ENCODE measurements at regions not wholly inside any gene's neighbourhood (a gene's known extent, or its start where the extent isn't known, plus 50 kb on each side); places are given as distances from the start of the nearest gene placed in this dataset.
"Not testable (repeated sequence)": the region's sequence is repeated elsewhere in the genome, so short reads cannot be mapped to it uniquely, and the experiment has no call there.

DNA sequence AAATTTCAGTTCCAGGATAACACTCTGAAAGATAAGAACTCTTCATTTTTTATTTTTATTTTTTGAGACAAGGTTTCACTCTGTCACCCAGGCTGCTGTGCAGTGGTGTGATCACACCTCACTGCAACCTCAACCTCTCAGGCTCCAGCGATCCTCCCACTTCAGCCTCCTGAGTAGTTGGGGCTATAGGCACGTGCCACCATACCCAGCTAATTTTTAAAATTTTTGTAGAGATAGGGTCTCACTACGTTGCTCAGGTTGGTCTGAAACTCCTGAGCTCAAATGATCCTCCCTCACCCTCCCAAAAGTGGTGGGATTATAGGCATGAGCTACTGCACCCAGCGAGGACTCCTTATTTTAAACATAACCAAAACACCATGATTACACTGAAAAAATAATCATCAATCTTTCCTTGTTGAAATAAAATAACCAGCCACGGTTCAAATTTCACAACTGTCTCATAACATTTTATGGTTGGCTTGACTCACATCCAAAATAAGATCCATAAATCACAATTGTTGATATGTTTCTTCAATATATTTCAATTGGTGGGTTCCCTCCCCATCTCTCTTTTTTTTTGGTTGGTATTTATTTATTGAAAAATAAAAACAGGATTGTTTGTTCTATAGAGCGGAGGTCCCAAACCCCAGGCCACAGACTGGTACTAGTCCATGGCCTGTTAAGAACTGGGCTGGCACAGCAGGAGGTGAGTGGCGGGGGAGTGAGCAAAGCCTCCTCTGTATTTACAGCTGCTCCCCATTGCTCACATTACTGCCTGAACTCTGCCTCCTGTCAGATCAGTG, 60.1 kb upstream of the FAM171A1 start:
- in situ Hi-C loops (cut with MboI; ENCODE audit: low sequenced_read_pairs), result loop anchor here (10.0 kb wide), 1 partner anchor 294 kb away; no protein-coding TSS in a partner anchor

DNA sequence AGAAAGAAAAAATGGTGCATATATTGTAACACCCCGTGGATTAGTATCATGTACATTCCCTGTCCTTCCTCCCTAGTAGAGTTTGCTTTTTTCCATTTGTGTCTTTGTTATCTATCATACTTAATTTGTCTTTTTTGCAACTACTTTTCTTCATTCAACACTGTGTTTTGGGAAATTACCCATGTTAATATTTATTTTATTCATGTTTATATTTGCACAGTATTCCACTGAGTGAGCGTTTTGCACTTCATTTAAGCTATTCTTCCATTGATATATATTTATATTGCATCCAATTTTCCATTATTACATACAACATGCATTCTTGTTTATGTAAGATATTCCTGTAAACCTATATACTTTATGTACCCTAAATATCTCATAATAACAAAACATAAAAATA, 57.6 kb upstream of the FAM171A1 start:
- in situ Hi-C loops (cut with MboI; ENCODE audit: low sequenced_read_pairs), result no loop called here

DNA sequence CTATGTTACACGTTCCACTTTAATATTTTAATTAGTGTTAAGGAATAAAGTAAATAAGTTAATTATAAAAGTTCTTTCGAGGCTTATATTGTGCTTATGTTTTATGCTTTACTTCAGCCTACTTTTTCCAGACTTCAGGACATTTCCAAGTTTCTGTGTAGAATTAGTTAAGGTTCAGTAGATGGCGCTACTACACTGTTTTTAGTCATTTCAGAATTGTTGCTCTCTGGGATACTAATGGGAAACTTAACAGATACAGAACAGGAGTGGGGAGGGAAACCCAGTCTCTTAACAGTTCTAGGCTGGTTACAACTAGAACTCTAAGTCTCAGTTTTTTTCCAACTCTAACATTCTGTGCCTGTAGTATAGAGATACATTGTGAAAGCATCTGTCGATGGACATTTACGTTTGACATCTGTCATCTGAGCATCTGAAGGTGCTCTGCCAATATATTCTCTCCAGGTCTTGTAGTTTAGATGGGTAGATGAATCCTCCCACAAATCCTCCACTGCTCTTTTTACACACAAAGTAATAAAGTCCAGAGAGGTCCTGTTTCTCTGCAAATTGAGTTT, 56.8 kb upstream of the FAM171A1 start:
- in situ Hi-C loops (cut with MboI; ENCODE audit: low sequenced_read_pairs), result no loop called here

DNA sequence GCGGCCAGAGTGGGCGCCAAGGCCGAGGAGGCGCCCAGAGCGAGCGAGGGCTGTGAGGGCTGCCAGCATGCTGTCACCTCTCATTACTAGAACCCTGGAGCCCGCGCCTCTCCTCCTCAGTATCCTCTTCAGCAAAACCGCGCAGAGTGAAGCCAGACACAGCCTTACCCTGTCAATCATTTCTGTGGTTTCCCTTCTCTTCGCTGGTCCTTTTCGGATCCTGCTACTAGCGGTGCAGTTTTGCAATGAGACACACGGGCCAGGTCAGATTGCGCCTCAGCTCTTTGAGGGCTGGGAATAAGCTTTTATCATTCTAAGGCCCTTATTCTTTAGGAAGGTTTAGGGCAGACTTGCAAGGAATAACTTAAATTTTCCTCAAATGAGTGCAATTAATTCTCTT, 55.5 kb upstream of the FAM171A1 start:
- in situ Hi-C loops (cut with MboI; ENCODE audit: low sequenced_read_pairs), result no loop called here

DNA sequence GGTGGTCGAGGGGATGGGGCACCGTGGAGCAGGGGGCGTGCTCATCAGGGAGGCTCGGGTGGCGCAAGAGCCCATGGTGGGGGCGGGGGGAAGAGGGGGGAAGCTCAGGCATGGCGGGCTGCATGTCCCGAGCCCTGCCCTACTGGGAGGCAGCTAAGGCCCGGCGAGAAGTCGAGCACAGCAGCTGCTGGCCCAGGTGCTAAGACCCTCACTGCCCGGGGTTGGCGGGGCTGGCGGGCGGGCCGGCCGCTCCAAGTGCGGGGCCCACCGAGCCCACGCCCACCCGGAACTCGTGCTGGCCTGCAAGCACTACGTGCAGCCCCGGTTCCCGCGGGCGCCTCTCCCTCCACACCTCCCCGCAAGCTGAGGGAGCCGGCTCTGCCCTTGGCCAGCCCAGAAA, 55.0 kb upstream of the FAM171A1 start:
- in situ Hi-C loops (cut with MboI; ENCODE audit: low sequenced_read_pairs), result no loop called here

DNA sequence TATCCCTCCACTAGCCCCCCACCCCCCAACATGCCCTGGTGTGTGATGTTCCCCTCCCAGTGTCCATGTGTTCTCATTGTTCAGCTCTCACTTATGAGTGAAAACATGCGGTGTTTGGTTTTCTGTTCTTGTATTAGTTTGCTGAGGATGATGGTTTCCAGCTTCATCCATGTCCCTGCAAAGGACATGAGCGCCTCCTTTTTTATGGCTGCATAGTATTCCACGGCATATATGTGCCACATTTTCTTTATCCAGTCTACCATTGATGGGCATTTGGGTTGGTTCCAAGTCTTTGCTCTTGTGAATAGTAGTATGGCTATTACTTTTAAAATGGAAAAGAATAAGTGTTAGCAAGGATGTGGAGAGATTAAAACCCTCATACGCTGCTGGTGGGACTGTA, 50.8 kb upstream of the FAM171A1 start:
- in situ Hi-C loops (cut with MboI; ENCODE audit: low sequenced_read_pairs), result not testable (repeated sequence)

All from HL-60/S4 (cell line).